ENCODE measurements at regions not wholly inside any gene's neighbourhood (a gene's known extent, or its start where the extent isn't known, plus 50 kb on each side); places are given as distances from the start of the nearest gene placed in this dataset.

GRCh38 chr21:22200378-22201092 lies 1202.3 kb downstream of the NCAM2 start:
- Histone ChIP-seq H2AFZ (ENCODE audit: low read depth, low read length) (no peak overlapping the region), H3K27me3 (ENCODE audit: low read depth, low read length) (no peaks in the 10 kb centered on the region), H3K4me2 (ENCODE audit: low read length) (no peak overlapping the region), H3K27ac (ENCODE audit: low read length) (no peak overlapping the region), H3K9ac (ENCODE audit: low read length) (no peak overlapping the region), H3K4me3 (ENCODE audit: low read length) (no peak overlapping the region), H4K20me1 (ENCODE audit: insufficient read depth, low read length) (no peaks in the 10 kb centered on the region), H3K4me1 (ENCODE audit: low read length) (no peaks in the 10 kb centered on the region), H3K9me3 (ENCODE audit: insufficient read depth, low read length) (no peaks in the 10 kb centered on the region), H3K36me3 (replicated peaks; ENCODE audit: low read depth, low read length) (no peaks in the 10 kb centered on the region), H3K79me2 (ENCODE audit: low read length) (no peaks in the 10 kb centered on the region)
- no peak for TF ChIP-seq EZH2phosphoT487 (IDR thresholded peaks at IDR 0.05; ENCODE audit: low read depth)
- TF ChIP-seq CTCF (IDR thresholded peaks at IDR 0.05; ENCODE audit: low read depth, low read length): no peak

- no peaks in the 10 kb centered on the region for H3K36me3 ChIP-seq (replicated peaks; ENCODE audit: low read depth, low read length)
- H3K27ac ChIP-seq (ENCODE audit: low read length): no peak overlapping the region
- no peak overlapping the region for H3K4me3 ChIP-seq (ENCODE audit: low read length)
- H3K79me2 ChIP-seq (ENCODE audit: low read length): no peaks in the 10 kb centered on the region
- no peak overlapping the region for H3K9ac ChIP-seq (ENCODE audit: low read length)
- H4K20me1 ChIP-seq (ENCODE audit: insufficient read depth, low read length): no peaks in the 10 kb centered on the region
- H3K27me3 ChIP-seq (ENCODE audit: low read depth, low read length): no peaks in the 10 kb centered on the region
- no peak overlapping the region for H3K4me2 ChIP-seq (ENCODE audit: low read length)
- TF ChIP-seq CTCF (IDR thresholded peaks at IDR 0.05; ENCODE audit: low read depth, low read length) (no peak), EZH2phosphoT487 (IDR thresholded peaks at IDR 0.05; ENCODE audit: low read depth) (no peak)
- no peaks in the 10 kb centered on the region for H3K9me3 ChIP-seq (ENCODE audit: insufficient read depth, low read length)
- no peak overlapping the region for H2AFZ ChIP-seq (ENCODE audit: low read depth, low read length)
- H3K4me1 ChIP-seq (ENCODE audit: low read length): no peaks in the 10 kb centered on the region
These were observed 1202.9 kb downstream of the NCAM2 start for GRCh38 chr21:22201126-22201525.

- H3K4me3 ChIP-seq (ENCODE audit: low read length): no peak overlapping the region
- H2AFZ ChIP-seq (ENCODE audit: low read depth, low read length): no peak overlapping the region
- no peak overlapping the region for H3K27ac ChIP-seq (ENCODE audit: low read length)
- no peaks in the 10 kb centered on the region for H3K4me1 ChIP-seq (ENCODE audit: low read length)
- no peaks in the 10 kb centered on the region for H3K79me2 ChIP-seq (ENCODE audit: low read length)
- no peak overlapping the region for H3K9ac ChIP-seq (ENCODE audit: low read length)
- no peaks in the 10 kb centered on the region for H4K20me1 ChIP-seq (ENCODE audit: insufficient read depth, low read length)
- H3K36me3 ChIP-seq (replicated peaks; ENCODE audit: low read depth, low read length): no peaks in the 10 kb centered on the region
- H3K27me3 ChIP-seq (ENCODE audit: low read depth, low read length): no peaks in the 10 kb centered on the region
- no peak overlapping the region for H3K4me2 ChIP-seq (ENCODE audit: low read length)
- H3K9me3 ChIP-seq (ENCODE audit: insufficient read depth, low read length): no peaks in the 10 kb centered on the region
- TF ChIP-seq EZH2phosphoT487 (IDR thresholded peaks at IDR 0.05; ENCODE audit: low read depth) (no peak), CTCF (IDR thresholded peaks at IDR 0.05; ENCODE audit: low read depth, low read length) (no peak)
These were observed 1203.5 kb downstream of the NCAM2 start for GRCh38 chr21:22201669-22202068.

- Histone ChIP-seq H3K79me2 (ENCODE audit: low read length) (no peaks in the 10 kb centered on the region), H3K4me2 (ENCODE audit: low read length) (no peak overlapping the region), H2AFZ (ENCODE audit: low read depth, low read length) (no peak overlapping the region), H3K27me3 (ENCODE audit: low read depth, low read length) (no peaks in the 10 kb centered on the region), H3K9me3 (ENCODE audit: insufficient read depth, low read length) (no peaks in the 10 kb centered on the region), H3K4me1 (ENCODE audit: low read length) (no peaks in the 10 kb centered on the region), H4K20me1 (ENCODE audit: insufficient read depth, low read length) (no peaks in the 10 kb centered on the region), H3K4me3 (ENCODE audit: low read length) (no peak overlapping the region), H3K36me3 (replicated peaks; ENCODE audit: low read depth, low read length) (no peaks in the 10 kb centered on the region), H3K9ac (ENCODE audit: low read length) (no peak overlapping the region), H3K27ac (ENCODE audit: low read length) (no peak overlapping the region)
- no peak for TF ChIP-seq EZH2phosphoT487 (IDR thresholded peaks at IDR 0.05; ENCODE audit: low read depth)
These were observed 1211.1 kb downstream of the NCAM2 start for GRCh38 chr21:22209304-22209700.

Measured in OCI-LY3 (cell line).